Osteocyte (in vitro differentiated cells): ENCODE measurements at regions not wholly inside any gene's neighbourhood (a gene's known extent, or its start where the extent isn't known, plus 50 kb on each side); places are given as distances from the start of the nearest gene placed in this dataset.

Experiments used
- DNase-seq: peaks from one replicate; pipeline ENCODE4 v3.0.0; 2021; ENCODE audit warnings: mixed read lengths; ENCODE audit not compliant: unreplicated experiment; ENCODE audit errors: extremely low spot score
- H3K27ac Mint-ChIP-seq: one replicate; pipeline ENCODE4 v1.8.0; 2021; ENCODE audit warnings: mild to moderate bottlenecking, mixed read lengths; ENCODE audit not compliant: unreplicated experiment
- H3K27me3 Mint-ChIP-seq: one replicate; pipeline ENCODE4 v1.8.0; 2021; ENCODE audit warnings: mixed read lengths; ENCODE audit not compliant: unreplicated experiment
- H3K36me3 Mint-ChIP-seq: one replicate; pipeline ENCODE4 v1.8.0; 2021; ENCODE audit warnings: mixed read lengths; ENCODE audit not compliant: unreplicated experiment
- H3K4me1 Mint-ChIP-seq: one replicate; pipeline ENCODE4 v1.8.0; 2021; ENCODE audit warnings: mixed read lengths; ENCODE audit not compliant: unreplicated experiment
- H3K4me3 Mint-ChIP-seq: one replicate; pipeline ENCODE4 v1.8.0; 2021; ENCODE audit warnings: mild to moderate bottlenecking, moderate library complexity, mixed read lengths; ENCODE audit not compliant: unreplicated experiment
- H3K9me3 Mint-ChIP-seq: one replicate; pipeline ENCODE4 v1.8.0; 2021; ENCODE audit warnings: mixed read lengths; ENCODE audit not compliant: unreplicated experiment
- TF ChIP-seq, protein P1 (sequence below): fragments of 200-600 bp; sonication (generic); IDR thresholded peaks from 2 replicates; pipeline ENCODE4 v1.5.0; 2021; ENCODE audit warnings: antibody characterized with exemption, mild to moderate bottlenecking, moderate library complexity

DNA sequence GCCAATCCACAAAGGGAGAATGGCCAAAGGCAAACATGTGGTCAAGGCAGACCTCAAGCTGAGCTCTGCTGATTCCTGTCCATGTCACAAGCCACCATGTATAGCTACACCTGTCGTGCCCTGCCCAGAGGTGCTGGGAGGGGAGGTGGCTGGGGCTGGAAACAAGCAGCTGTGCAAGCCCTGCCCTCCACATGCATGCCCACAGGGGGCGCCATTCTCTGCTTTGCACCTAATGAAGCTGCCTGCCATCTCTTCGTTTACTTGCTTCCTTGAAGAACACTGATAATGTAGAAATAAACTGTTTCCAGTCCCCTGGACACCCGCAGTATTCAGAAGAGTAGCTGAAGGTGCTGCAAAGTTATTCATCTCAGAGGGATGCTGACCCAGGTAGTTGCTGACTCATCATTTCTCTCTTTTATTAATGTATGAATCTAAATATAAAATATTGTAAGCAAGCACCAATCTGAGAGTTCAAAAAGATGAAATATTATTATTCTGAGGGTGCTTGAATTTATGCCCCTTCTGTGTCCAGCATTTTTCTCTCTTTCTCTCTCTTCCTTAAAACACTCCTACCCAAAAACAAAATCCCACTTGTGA is 278.6 kb downstream of the ADGRA3 start:
- TF ChIP-seq, protein P1, sequence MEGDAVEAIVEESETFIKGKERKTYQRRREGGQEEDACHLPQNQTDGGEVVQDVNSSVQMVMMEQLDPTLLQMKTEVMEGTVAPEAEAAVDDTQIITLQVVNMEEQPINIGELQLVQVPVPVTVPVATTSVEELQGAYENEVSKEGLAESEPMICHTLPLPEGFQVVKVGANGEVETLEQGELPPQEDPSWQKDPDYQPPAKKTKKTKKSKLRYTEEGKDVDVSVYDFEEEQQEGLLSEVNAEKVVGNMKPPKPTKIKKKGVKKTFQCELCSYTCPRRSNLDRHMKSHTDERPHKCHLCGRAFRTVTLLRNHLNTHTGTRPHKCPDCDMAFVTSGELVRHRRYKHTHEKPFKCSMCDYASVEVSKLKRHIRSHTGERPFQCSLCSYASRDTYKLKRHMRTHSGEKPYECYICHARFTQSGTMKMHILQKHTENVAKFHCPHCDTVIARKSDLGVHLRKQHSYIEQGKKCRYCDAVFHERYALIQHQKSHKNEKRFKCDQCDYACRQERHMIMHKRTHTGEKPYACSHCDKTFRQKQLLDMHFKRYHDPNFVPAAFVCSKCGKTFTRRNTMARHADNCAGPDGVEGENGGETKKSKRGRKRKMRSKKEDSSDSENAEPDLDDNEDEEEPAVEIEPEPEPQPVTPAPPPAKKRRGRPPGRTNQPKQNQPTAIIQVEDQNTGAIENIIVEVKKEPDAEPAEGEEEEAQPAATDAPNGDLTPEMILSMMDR = peak; percentile 32
- no peak overlapping the region for H3K27ac Mint-ChIP-seq
- H3K4me3 Mint-ChIP-seq = no peak overlapping the region
- no peaks in the 10 kb centered on the region for H3K4me1 Mint-ChIP-seq
- H3K27me3 Mint-ChIP-seq = peaks cover 20% of the 10 kb centered on the region
- H3K9me3 Mint-ChIP-seq = no peaks in the 10 kb centered on the region
- H3K36me3 Mint-ChIP-seq = no peaks in the 10 kb centered on the region
- DNase-seq = no peak

DNA sequence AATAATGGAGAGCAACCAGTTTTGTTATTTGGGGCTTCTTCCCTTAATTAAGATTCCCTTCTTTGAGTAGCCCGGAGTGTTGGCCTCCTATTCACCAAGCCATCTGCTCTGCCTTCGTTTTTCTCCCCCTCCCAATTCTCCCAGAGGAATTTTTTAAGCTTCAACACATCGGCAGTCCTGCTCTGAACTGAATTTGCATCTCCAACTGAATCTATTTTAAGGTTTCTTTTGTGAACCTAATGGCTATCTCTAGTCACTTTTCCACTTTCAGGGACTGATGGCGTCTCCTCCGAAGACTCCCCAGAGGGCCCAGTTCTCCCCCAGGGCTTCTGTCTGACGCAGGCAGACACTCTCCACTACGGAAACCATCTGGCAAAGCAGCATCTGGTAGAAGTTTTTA is 280.2 kb downstream of the ADGRA3 start:
- Mint-ChIP-seq H3K4me1 (no peaks in the 10 kb centered on the region), H3K9me3 (no peaks in the 10 kb centered on the region), H3K27me3 (peaks cover 24% of the 10 kb centered on the region), H3K4me3 (no peak overlapping the region), H3K27ac (no peak overlapping the region), H3K36me3 (no peaks in the 10 kb centered on the region)
- TF ChIP-seq, protein P1 = no peak
- no peak for DNase-seq

DNA sequence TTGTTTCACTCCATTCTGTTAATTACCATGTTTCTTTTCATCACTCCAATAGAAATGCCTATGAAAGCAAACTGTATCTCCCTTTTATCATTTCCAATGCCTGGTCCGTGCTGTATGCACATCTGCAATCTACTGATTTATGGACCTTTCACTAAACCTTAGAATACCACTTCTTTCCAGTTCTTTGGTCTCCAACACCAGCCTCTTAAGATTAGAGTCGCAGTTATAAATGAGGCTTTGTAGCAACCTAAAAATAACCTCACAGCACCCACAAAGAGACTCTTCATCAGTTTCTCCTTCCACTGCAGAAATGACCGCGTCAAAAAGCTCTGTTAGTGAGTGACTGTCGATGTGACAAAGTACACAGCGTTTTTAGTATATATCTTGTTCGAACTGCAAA is 282.6 kb downstream of the ADGRA3 start:
- H3K4me1 Mint-ChIP-seq = no peaks in the 10 kb centered on the region
- H3K27ac Mint-ChIP-seq = no peak overlapping the region
- peaks cover 24% of the 10 kb centered on the region for H3K27me3 Mint-ChIP-seq
- H3K36me3 Mint-ChIP-seq = no peaks in the 10 kb centered on the region
- TF ChIP-seq, protein P1 = no peak
- H3K4me3 Mint-ChIP-seq = no peak overlapping the region
- no peak for DNase-seq
- no peaks in the 10 kb centered on the region for H3K9me3 Mint-ChIP-seq

DNA sequence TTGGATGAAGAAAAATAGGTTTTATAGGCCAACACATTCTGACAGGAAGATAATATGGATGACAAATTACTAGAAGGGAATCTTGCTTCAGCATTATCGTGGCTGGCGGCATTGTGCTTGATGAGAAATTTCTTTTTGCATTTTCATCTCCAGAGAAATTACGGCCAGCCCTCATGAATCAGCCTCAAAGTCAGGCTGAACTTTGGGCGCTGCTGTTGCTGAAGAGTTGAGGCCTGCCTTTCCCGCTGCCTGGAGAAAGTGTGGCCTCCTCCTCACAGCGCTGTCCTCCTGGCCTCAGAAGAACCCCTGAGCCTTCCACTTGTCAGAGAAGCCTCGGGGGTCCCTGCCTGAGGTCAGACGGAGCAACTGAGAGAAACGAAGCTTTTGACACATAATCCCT is 272.4 kb upstream of the KCNIP4 start:
- TF ChIP-seq, protein P1 = no peak
- H3K9me3 Mint-ChIP-seq = no peaks in the 10 kb centered on the region
- no peak overlapping the region for H3K4me3 Mint-ChIP-seq
- H3K27ac Mint-ChIP-seq = no peak overlapping the region
- H3K27me3 Mint-ChIP-seq = peaks cover 3% of the 10 kb centered on the region
- no peak for DNase-seq
- no peaks in the 10 kb centered on the region for H3K36me3 Mint-ChIP-seq
- no peaks in the 10 kb centered on the region for H3K4me1 Mint-ChIP-seq

DNA sequence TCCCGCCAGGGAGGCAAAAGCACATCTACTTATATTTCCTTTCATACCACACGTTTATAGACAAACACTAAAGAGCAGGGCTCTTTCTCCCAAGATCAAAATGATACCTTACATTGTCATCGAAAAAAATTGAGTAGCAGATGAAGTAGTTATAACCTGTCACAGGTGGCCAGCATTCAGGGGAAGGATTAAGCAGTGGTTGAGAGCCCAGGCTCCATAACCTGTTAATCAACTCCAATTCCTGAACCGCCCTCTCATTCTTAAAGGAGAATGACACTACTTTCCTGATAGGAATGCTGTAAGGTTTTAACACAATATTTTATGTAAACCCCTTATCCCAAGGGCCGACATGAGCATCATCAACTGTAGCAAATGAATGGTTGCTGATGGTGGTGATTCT is 268.9 kb upstream of the KCNIP4 start:
- TF ChIP-seq, protein P1 = no peak
- no peak overlapping the region for H3K4me3 Mint-ChIP-seq
- H3K27me3 Mint-ChIP-seq = peaks cover 25% of the 10 kb centered on the region
- H3K4me1 Mint-ChIP-seq = no peaks in the 10 kb centered on the region
- H3K9me3 Mint-ChIP-seq = no peaks in the 10 kb centered on the region
- H3K27ac Mint-ChIP-seq = no peak overlapping the region
- no peak for DNase-seq
- H3K36me3 Mint-ChIP-seq = no peaks in the 10 kb centered on the region
